Peyer's patch (tissue), 4 donors: ENCODE measurements at regions not wholly inside any gene's neighbourhood (a gene's known extent, or its start where the extent isn't known, plus 50 kb on each side); places are given as distances from the start of the nearest gene placed in this dataset.

Source experiments
- CTCF ChIP-seq, 6 experiments: fragments of 450-650 bp in 4 of 6; fragments of 200-600 bp in 2 of 6; sonication (generic) in 1 of 6; IDR thresholded peaks; one replicate each; pipeline ENCODE4 v1.5.1; 2017 to 2019; ENCODE audit warnings: antibody characterized with exemption in 6 of 6, mild to moderate bottlenecking in 3 of 6, moderate library complexity in 1 of 6
- POLR2A ChIP-seq, 2 donors: fragments of 450-650 bp; IDR thresholded peaks; one replicate each; pipeline ENCODE4 v1.5.1; 2017; ENCODE audit warnings: antibody characterized with exemption in 2 of 2, mild to moderate bottlenecking in 2 of 2, moderate library complexity in 2 of 2

DNA sequence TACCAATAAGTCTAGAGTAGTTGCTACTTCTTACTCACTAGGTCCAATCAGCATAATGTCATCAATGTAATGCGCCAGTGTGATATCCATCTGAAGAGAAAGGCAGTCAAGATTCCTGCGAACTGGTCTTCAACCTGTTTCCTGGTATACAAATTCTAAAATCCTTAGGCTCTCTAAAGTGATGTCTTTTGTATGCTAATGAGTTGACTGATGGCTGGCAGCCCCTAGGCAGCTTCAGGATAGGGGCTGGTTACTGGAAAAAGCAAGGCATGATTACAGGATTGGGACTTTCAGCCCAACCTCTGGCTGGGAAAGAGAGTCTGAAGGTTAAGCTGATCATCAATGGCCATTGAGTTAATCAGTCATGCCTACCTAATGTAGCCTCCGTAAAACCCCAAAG is 250.2 kb upstream of the PTER start:
- TF ChIP-seq CTCF (IDR thresholded peaks at IDR 0.05) (no peak), POLR2A (IDR thresholded peaks at IDR 0.05) (no peak)
